ENCODE measurements at regions not wholly inside any gene's neighbourhood (a gene's known extent, or its start where the extent isn't known, plus 50 kb on each side); places are given as distances from the start of the nearest gene placed in this dataset.
"Not testable (repeated sequence)": the region's sequence is repeated elsewhere in the genome, so short reads cannot be mapped to it uniquely, and the experiment has no call there.

DNA sequence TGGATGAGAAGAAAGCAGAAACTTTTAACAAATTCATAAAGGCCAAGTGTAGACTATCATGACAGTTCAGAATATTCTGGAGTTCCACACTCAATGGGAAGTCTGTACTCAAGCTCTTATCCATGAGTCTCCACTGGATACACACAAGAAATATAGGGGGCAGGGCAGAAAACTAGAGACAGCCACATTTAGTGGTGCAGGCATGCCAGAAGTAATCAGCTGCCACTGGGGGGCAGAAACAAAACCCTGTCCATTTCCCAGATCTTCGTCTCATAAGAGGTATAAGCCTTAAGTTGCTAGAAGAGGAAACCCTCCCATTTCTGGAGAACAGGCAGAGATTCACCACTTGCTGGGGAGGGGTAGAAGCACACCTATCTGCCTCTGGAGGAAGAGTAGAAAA, 166.8 kb upstream of the GALNT2 start:
- ATAC-seq, result no peak

DNA sequence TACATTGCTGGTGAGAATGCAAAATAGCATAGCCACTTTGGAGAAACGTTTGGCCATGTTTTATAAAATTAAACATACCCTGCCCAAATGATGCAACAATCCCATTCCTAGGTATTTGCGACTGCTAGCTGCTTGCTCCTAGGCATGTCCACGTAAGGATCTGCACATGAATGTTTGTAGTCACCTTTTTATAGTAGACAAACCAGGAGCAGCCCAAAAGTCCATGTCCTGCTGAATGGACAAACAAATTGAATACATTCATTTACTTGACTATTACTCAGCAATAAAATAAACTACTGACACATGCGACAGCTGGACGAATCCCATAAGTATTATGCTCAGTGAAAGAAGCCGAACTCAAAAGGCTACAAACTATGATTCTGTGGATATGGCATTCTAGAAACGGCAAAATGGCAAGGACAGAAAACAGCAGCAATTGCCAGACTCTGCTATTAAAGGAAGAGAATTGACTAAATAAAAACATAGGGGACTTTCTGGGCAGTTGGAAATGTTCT, 161.9 kb upstream of the GALNT2 start:
- no peak for ATAC-seq
- Mint-ChIP-seq H3K36me3 (ENCODE audit: insufficient read depth) (no peaks in the 10 kb centered on the region), H3K4me1 (ENCODE audit: low read depth) (no peaks in the 10 kb centered on the region), H3K4me3 (no peak overlapping the region), H3K27me3 (ENCODE audit: low read depth) (peaks cover 29% of the 10 kb centered on the region), H3K9me3 (no peaks in the 10 kb centered on the region)
- no peak for DNase-seq

More for the DNA sequence above, 166.8 kb upstream of the GALNT2 start:
- peaks cover 45% of the 10 kb centered on the region for H3K27me3 Mint-ChIP-seq (ENCODE audit: low read depth)
- no peaks in the 10 kb centered on the region for H3K36me3 Mint-ChIP-seq (ENCODE audit: insufficient read depth)
- no peaks in the 10 kb centered on the region for H3K9me3 Mint-ChIP-seq
- no peaks in the 10 kb centered on the region for H3K4me1 Mint-ChIP-seq (ENCODE audit: low read depth)
- H3K4me3 Mint-ChIP-seq, result no peak overlapping the region
- no peak for DNase-seq

DNA sequence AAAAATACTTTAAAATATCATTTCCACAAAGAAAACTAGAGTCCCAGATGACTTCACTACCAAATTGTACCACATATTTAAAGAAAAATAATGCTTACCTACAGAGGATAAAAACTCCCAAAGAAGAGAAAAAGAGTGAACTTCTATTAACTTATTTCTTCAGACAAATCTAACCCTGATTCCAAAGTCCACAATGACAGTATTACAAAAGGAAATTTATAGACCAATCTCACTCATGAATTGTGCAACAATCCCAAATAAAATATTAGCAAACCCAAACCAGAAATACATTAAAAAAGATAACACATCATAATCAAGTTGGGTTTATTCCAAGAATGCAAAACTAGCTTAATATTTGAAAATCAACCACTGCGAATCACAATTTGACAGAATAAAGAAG, 161.4 kb upstream of the GALNT2 start:
- Mint-ChIP-seq H3K36me3 (ENCODE audit: insufficient read depth) (no peaks in the 10 kb centered on the region), H3K27me3 (ENCODE audit: low read depth) (peaks cover 26% of the 10 kb centered on the region), H3K4me3 (no peak overlapping the region), H3K4me1 (ENCODE audit: low read depth) (no peaks in the 10 kb centered on the region), H3K9me3 (no peaks in the 10 kb centered on the region)
- no peak for DNase-seq
- ATAC-seq, result no peak

DNA sequence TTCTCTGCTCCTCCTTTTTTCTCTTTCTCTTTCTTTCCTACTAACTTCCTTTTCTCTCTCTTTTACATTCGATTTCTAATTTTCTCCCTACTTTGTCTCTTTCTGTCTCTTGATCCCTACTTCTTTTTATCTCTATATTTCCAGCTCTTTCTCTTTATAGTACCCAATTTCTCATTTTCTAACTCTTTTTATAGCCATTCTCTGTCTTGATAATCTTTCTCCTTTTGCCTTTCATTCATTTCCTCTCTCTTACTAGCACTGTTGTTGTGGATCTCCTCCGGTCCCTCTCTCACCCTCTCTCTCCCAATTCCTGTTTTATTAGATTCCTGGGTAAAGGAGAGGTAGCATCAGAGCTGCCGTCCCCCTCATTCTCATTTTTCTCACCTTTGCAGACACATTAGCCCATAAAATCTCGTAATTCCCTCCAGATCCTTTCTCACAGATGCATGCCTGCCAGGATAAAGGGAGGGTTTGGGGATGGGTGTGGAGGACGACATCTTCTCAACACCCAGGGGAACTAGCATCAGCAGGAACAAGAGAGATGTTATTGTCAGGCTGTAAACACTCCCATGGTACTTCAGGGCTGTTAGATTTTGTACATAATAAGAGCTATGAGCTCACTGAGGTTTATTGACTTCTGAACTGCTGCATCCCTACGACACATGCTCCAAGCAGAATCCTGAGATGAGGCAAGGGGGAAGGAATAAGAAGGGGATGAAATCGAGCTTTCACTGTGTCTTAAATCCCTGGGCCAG, 159.0 kb upstream of the GALNT2 start:
- H3K27me3 Mint-ChIP-seq (ENCODE audit: low read depth), result peaks cover 21% of the 10 kb centered on the region
- DNase-seq (no peak), ATAC-seq (no peak)
- no peaks in the 10 kb centered on the region for H3K9me3 Mint-ChIP-seq
- H3K36me3 Mint-ChIP-seq (ENCODE audit: insufficient read depth), result no peaks in the 10 kb centered on the region
- H3K4me3 Mint-ChIP-seq, result no peak overlapping the region
- no peaks in the 10 kb centered on the region for H3K4me1 Mint-ChIP-seq (ENCODE audit: low read depth)

- Mint-ChIP-seq H3K36me3 (ENCODE audit: insufficient read depth) (no peaks in the 10 kb centered on the region), H3K4me1 (ENCODE audit: low read depth) (no peaks in the 10 kb centered on the region), H3K27me3 (ENCODE audit: low read depth) (peaks cover 18% of the 10 kb centered on the region), H3K9me3 (no peaks in the 10 kb centered on the region), H3K4me3 (no peak overlapping the region)
- ATAC-seq (no peak), DNase-seq (no peak)
These were observed 158.3 kb upstream of the GALNT2 start for GRCh38 chr1:229908689-229909088.

- Mint-ChIP-seq H3K9me3 (no peaks in the 10 kb centered on the region), H3K4me3 (no peak overlapping the region), H3K4me1 (ENCODE audit: low read depth) (no peaks in the 10 kb centered on the region), H3K27me3 (ENCODE audit: low read depth) (peaks cover 8% of the 10 kb centered on the region), H3K36me3 (ENCODE audit: insufficient read depth) (no peaks in the 10 kb centered on the region)
- DNase-seq (no peak), ATAC-seq (no peak)
These were observed 153.5 kb upstream of the GALNT2 start for GRCh38 chr1:229913489-229913888.

DNA sequence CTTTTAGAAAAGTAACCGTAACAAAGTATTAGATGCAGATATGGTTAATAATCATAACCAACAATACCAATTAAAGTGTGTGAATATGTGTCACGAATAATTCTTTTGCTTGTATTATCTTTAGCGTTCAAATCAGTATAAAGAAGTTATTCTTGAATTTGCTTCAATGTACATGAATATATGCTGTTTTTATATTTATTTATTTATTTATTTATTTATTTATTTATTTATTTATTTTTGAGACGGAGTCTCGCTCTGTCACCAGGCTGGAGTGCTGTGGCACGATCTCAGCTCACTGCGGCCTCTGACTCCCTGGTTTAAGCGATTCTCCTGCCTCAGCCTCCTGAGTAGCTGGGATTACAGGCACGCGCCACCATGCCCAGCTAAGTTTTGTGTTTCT, 147.6 kb upstream of the GALNT2 start:
- ATAC-seq; H3K36me3 Mint-ChIP-seq (ENCODE audit: insufficient read depth); H3K27me3 Mint-ChIP-seq (ENCODE audit: low read depth); DNase-seq; H3K4me3 Mint-ChIP-seq; H3K9me3 Mint-ChIP-seq; H3K4me1 Mint-ChIP-seq (ENCODE audit: low read depth): not testable (repeated sequence)

- no peak overlapping the region for H3K4me3 Mint-ChIP-seq
- peaks cover 5% of the 10 kb centered on the region for H3K27me3 Mint-ChIP-seq (ENCODE audit: low read depth)
- H3K9me3 Mint-ChIP-seq, result no peaks in the 10 kb centered on the region
- no peaks in the 10 kb centered on the region for H3K36me3 Mint-ChIP-seq (ENCODE audit: insufficient read depth)
- ATAC-seq (peak in 1 of 2 donors; percentile 23), DNase-seq (no peak)
- no peaks in the 10 kb centered on the region for H3K4me1 Mint-ChIP-seq (ENCODE audit: low read depth)
These were observed 146.4 kb upstream of the GALNT2 start for GRCh38 chr1:229920683-229921082.

DNA sequence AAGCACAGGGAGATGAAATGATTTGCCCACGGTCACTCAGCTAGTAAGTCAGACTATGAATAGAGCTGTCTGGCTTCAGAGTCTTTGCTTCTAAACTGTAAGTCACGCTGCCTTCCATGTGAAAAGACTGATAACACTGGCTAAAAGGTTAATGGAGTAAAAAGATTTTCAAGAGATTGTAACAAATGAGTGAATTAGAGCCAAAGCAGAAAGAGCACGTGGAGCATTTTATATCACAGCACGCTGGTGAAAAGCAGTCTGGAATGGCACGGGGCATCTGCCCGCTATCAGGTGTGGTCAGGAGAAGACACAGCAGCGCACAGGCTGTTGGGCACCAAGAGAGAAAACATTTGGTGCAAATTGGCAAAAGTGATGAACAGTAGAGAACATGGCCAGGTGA, 144.8 kb upstream of the GALNT2 start:
- Mint-ChIP-seq H3K36me3 (ENCODE audit: insufficient read depth) (no peaks in the 10 kb centered on the region), H3K9me3 (no peaks in the 10 kb centered on the region), H3K4me1 (ENCODE audit: low read depth) (no peaks in the 10 kb centered on the region), H3K27me3 (ENCODE audit: low read depth) (peaks cover 9% of the 10 kb centered on the region), H3K4me3 (no peak overlapping the region)
- ATAC-seq (no peak), DNase-seq (no peak)

DNA sequence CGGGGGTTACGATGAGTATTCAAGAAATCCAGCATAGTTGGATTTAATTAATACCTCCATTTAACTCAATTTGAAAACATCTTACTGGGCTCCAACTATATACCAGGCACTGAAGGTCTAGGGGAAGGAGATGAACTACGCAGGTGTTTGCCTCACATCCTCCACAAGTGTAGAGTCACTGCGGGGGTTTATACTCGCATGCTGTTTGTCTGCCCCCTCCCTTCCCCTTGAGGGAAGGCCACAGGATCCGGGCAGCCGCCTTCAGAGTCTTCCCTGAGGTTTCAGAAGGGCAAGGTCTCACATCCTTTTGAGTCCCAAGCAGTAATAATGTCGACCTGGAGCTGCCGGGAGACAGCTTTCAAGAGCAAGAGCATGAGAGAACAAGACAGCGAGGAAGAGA, 142.4 kb upstream of the GALNT2 start:
- ATAC-seq (no peak), DNase-seq (no peak)
- H3K9me3 Mint-ChIP-seq, result no peaks in the 10 kb centered on the region
- H3K27me3 Mint-ChIP-seq (ENCODE audit: low read depth), result peaks cover 11% of the 10 kb centered on the region
- H3K36me3 Mint-ChIP-seq (ENCODE audit: insufficient read depth), result no peaks in the 10 kb centered on the region
- no peak overlapping the region for H3K4me3 Mint-ChIP-seq
- no peaks in the 10 kb centered on the region for H3K4me1 Mint-ChIP-seq (ENCODE audit: low read depth)

GRCh38 chr1:229928767-229929166, 138.3 kb upstream of the GALNT2 start:
- H3K27me3 Mint-ChIP-seq (ENCODE audit: low read depth), result peaks cover 21% of the 10 kb centered on the region
- ATAC-seq (no peak), DNase-seq (no peak)
- no peaks in the 10 kb centered on the region for H3K4me1 Mint-ChIP-seq (ENCODE audit: low read depth)
- H3K4me3 Mint-ChIP-seq, result no peak overlapping the region
- H3K36me3 Mint-ChIP-seq (ENCODE audit: insufficient read depth), result no peaks in the 10 kb centered on the region
- H3K9me3 Mint-ChIP-seq, result no peaks in the 10 kb centered on the region

DNA sequence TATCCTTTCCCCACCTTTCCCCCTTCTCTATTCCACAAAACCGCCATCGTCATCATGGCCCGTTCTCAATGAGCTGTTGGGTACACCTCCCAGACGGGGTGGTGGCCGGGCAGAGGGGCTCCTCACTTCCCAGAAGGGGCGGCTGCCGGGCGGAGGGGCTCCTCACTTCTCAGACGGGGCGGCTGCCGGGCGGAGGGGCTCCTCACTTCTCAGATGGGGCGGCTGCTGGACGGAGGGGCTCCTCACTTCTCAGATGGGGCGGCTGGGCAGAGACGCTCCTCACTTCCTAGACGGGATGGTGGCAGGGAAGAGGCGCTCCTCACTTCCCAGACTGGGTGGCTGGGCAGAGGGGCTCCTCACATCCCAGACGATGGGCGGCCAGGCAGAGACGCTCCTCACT, 135.3 kb upstream of the GALNT2 start:
- not testable (repeated sequence) for H3K4me3 Mint-ChIP-seq; ATAC-seq; H3K9me3 Mint-ChIP-seq; H3K36me3 Mint-ChIP-seq (ENCODE audit: insufficient read depth); DNase-seq; H3K4me1 Mint-ChIP-seq (ENCODE audit: low read depth)
- peaks cover 18% of the 10 kb centered on the region for H3K27me3 Mint-ChIP-seq (ENCODE audit: low read depth)

DNA sequence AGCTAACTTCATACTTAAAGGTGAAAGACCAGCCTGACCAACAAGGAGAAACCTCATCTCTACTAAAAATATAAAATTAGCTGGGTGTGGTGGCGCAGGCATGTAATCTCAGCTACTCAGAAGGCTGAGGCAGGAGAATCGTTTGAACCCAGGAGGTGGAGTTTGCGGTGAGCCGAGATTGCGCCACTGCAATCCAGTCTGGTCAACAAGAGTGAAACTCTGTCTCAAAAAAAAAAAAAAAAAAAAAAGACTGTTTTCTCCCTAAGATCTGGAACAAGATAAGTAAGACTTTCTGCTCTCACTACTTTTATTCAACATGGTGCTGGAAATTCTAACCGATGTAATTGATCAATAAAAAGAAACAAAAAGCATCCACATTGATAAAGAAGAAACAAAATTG, 131.9 kb upstream of the GALNT2 start:
- H3K4me1 Mint-ChIP-seq (ENCODE audit: low read depth); H3K9me3 Mint-ChIP-seq; ATAC-seq; DNase-seq; H3K4me3 Mint-ChIP-seq; H3K36me3 Mint-ChIP-seq (ENCODE audit: insufficient read depth): not testable (repeated sequence)
- peaks cover 16% of the 10 kb centered on the region for H3K27me3 Mint-ChIP-seq (ENCODE audit: low read depth)

- Mint-ChIP-seq H3K27me3 (ENCODE audit: low read depth) (peaks cover 7% of the 10 kb centered on the region), H3K9me3 (no peaks in the 10 kb centered on the region), H3K4me3 (no peak overlapping the region), H3K36me3 (ENCODE audit: insufficient read depth) (no peaks in the 10 kb centered on the region), H3K4me1 (ENCODE audit: low read depth) (no peaks in the 10 kb centered on the region)
- ATAC-seq (no peak), DNase-seq (no peak)
These were observed 128.5 kb upstream of the GALNT2 start for GRCh38 chr1:229938551-229938950.

GRCh38 chr1:229940684-229941083, 126.4 kb upstream of the GALNT2 start:
- DNase-seq, result no peak
- Mint-ChIP-seq H3K4me3 (no peak overlapping the region), H3K4me1 (ENCODE audit: low read depth) (no peaks in the 10 kb centered on the region), H3K9me3 (no peaks in the 10 kb centered on the region), H3K36me3 (ENCODE audit: insufficient read depth) (no peaks in the 10 kb centered on the region), H3K27me3 (ENCODE audit: low read depth) (peaks cover 8% of the 10 kb centered on the region)
- ATAC-seq, result no peak

All from activated T-cell treated with anti-CD3 and anti-CD28 coated beads, Interleukin-2, amount 50 U/mL, for 4 hours (primary cell).